Immature natural killer cell (primary cell): ENCODE measurements at regions not wholly inside any gene's neighbourhood (a gene's known extent, or its start where the extent isn't known, plus 50 kb on each side); places are given as distances from the start of the nearest gene placed in this dataset.

Experiments used
- DNase-seq, 3 donors: peaks; one replicate each; pipeline ENCODE4 v3.0.0; 2022; ENCODE audit warnings: mixed read lengths in 1 of 3
- H3K27ac Mint-ChIP-seq, 6 donors: one replicate each; pipeline ENCODE4 v1.8.0; 2020; ENCODE audit warnings: mixed read lengths in 6 of 6, mild to moderate bottlenecking in 5 of 6, inconsistent platforms in 4 of 6, moderate library complexity in 3 of 6
- H3K27me3 Mint-ChIP-seq, 3 donors: one replicate each; pipeline ENCODE4 v1.8.0; 2020 to 2021; ENCODE audit warnings: low read depth in 3 of 3, mild to moderate bottlenecking in 3 of 3, mixed read lengths in 3 of 3, moderate library complexity in 3 of 3, inconsistent platforms in 1 of 3
- H3K36me3 Mint-ChIP-seq, 3 donors: one replicate each; pipeline ENCODE4 v1.8.0; 2020; ENCODE audit warnings: mixed read lengths in 3 of 3, inconsistent platforms in 2 of 3, mild to moderate bottlenecking in 2 of 3
- H3K4me1 Mint-ChIP-seq, 2 donors: one replicate each; pipeline ENCODE4 v1.8.0; 2020; ENCODE audit warnings: inconsistent platforms in 2 of 2, mild to moderate bottlenecking in 2 of 2, mixed read lengths in 2 of 2, moderate library complexity in 1 of 2
- H3K4me3 Mint-ChIP-seq, 5 donors: one replicate each; pipeline ENCODE4 v1.8.0; 2020; ENCODE audit warnings: mild to moderate bottlenecking in 5 of 5, mixed read lengths in 5 of 5, inconsistent platforms in 3 of 5, moderate library complexity in 3 of 5
- H3K9me3 Mint-ChIP-seq, 6 donors: one replicate each; pipeline ENCODE4 v1.8.0; 2020; ENCODE audit warnings: mild to moderate bottlenecking in 6 of 6, mixed read lengths in 6 of 6, inconsistent platforms in 4 of 6, moderate library complexity in 3 of 6

DNA sequence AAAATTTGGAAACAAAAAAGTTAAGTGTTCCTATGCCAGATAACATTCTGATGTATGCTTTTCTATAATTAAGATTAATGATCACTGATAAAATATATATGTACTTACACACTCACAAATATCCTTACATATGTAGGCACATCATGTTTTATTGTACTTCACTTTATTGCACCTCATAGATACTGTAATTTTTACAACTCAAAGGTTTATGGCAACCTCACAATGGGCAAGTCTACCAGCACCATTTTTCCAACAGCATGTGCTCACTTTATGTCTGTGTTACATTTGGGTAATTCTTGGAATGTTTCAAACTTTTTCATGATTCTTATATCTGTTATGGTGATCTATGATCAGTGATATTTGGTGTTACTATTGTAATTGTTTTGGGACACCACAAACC is 57.8 kb upstream of the GPRIN3 start:
- Mint-ChIP-seq H3K36me3 (peaks cover 0 to 8% (median 0%) of the 10 kb centered on the region in 3 donors), H3K27ac (no peak overlapping the region), H3K4me1 (no peaks in the 10 kb centered on the region), H3K9me3 (no peaks in the 10 kb centered on the region), H3K27me3 (peaks cover 0 to 2% (median 0%) of the 10 kb centered on the region in 3 donors), H3K4me3 (no peak overlapping the region)
- no peak for DNase-seq

DNA sequence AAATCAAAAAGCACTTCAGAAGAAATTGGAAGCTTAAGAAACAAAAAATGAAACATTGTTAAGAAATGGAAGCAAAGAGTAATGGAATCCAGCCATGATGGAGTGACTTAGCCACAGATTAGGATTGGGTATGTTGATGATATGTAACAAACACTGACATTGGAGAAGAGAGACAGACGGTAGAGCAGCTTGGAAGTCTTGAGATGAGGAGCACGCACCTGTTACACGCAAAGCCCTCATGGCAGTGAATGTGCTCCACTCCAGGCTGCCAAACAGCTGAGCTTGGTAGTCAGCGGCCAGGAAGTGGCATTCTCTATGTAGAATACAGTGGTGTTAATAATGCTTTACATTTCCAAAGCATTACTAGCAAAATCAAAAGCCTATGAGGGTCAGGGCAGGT is 56.9 kb upstream of the GPRIN3 start:
- no peak overlapping the region for H3K4me3 Mint-ChIP-seq
- H3K27me3 Mint-ChIP-seq, result peaks cover 0 to 2% (median 0%) of the 10 kb centered on the region in 3 donors
- H3K36me3 Mint-ChIP-seq, result no peaks in the 10 kb centered on the region
- no peak overlapping the region for H3K27ac Mint-ChIP-seq
- no peaks in the 10 kb centered on the region for H3K4me1 Mint-ChIP-seq
- H3K9me3 Mint-ChIP-seq, result no peaks in the 10 kb centered on the region
- no peak for DNase-seq

DNA sequence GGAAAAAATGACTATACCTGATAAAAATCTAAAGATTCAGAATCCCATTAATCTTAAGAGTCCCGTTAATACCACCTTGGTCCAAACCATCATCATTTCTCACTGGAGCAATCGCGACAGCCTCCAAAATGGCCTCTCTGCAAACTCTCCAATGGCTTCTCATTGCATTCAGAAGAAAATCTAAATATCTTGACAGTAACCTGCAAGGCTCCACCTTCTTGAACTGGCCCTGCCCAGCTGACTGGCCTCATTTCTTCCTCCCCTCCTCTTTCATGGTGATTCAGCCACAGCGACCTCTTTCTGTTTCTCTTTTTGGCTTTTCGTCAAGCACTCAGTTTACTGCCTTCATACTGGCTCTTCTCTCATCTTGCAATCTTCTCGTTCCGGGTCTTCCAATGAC is 56.2 kb upstream of the GPRIN3 start:
- Mint-ChIP-seq H3K4me3 (no peak overlapping the region), H3K27ac (no peak overlapping the region), H3K36me3 (no peaks in the 10 kb centered on the region), H3K27me3 (peaks cover 0 to 2% (median 0%) of the 10 kb centered on the region in 3 donors), H3K9me3 (no peaks in the 10 kb centered on the region), H3K4me1 (no peaks in the 10 kb centered on the region)
- DNase-seq, result no peak

DNA sequence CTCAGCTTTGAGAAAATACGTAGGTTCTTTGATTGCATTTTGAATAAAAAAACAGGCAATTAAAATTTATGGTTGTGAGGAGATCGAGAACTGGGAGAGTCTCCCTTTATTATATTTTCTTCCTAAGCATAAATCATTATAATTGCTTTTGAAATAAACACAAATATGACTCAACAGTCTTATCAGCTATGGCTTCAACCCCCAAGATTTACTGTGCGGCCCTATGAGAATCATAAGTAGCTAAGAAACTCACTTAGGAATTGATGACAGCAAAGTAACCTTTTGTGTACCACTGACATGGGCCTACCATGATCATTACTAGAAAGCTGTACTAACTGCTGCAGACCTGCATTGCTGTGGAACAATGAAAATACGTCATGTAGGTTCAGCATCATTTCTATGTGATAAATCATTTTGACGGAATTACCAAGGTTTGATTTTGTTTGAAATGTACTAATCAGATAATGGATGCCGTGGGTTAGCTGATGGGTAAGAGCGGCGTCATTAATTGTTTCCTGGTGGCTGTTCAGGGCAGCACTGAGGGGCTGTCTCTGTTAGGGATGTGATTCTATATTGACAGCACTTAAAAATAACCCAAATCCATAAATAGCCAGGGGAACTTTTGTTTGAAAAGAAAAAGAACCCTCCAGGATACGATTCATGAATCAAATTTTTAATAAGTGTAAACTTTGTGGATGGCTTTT is 51.5 kb upstream of the GPRIN3 start:
- H3K27me3 Mint-ChIP-seq, result peaks cover 0 to 2% (median 0%) of the 10 kb centered on the region in 3 donors

DNA sequence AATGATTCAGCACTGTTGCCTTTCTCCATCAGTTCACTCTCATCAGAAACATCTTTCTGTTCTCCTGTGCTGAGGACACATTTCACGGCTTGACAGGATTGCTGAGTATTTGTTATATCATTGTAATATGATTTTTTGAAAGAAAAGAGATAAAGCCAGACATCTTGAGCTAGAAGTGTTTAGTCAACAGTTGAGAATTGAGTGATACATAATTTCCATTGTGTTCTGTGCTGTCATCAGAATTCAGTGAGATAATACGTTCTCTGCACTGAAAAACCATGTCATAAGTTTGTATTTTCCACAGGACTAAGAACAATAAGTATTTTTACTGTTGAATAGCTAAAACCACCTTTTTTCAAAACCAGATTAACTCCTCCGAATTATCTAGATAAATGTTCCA is 50.2 kb upstream of the GPRIN3 start:
- Mint-ChIP-seq H3K9me3 (no peaks in the 10 kb centered on the region), H3K4me3 (no peak overlapping the region), H3K27ac (no peak overlapping the region), H3K4me1 (no peaks in the 10 kb centered on the region), H3K27me3 (peaks cover 0 to 2% (median 0%) of the 10 kb centered on the region in 3 donors), H3K36me3 (no peaks in the 10 kb centered on the region)
- DNase-seq, result no peak

More for the DNA sequence above, 51.5 kb upstream of the GPRIN3 start:
- no peak for DNase-seq
- Mint-ChIP-seq H3K27ac (no peak overlapping the region), H3K36me3 (no peaks in the 10 kb centered on the region), H3K9me3 (no peaks in the 10 kb centered on the region), H3K4me1 (no peaks in the 10 kb centered on the region), H3K4me3 (no peak overlapping the region)
